Kidney (tissue), 13 donors: ENCODE measurements at regions not wholly inside any gene's neighbourhood (a gene's known extent, or its start where the extent isn't known, plus 50 kb on each side); places are given as distances from the start of the nearest gene placed in this dataset.
"Not testable (repeated sequence)": the region's sequence is repeated elsewhere in the genome, so short reads cannot be mapped to it uniquely, and the experiment has no call there.

ENCODE experiments used
- DNase-seq, 5 donors: peaks; one replicate each; pipeline ENCODE4 v3.0.0-alpha.2; 2013 to 2020
- FAIRE-seq: peaks from 2 replicates; lab custom pipeline; 2012; peaks lifted over from hg19 to GRCh38; lab: Jason Lieb, UNC
- H3K27ac ChIP-seq, 2 donors: one replicate each; pipeline ENCODE4 v1.7.0; 2013; ENCODE audit warnings: low read depth in 2 of 2, low read length in 2 of 2, inconsistent platforms in 1 of 2
- H3K27me3 ChIP-seq: one replicate; pipeline ENCODE4 v1.7.1; 2013; ENCODE audit warnings: low read length, inconsistent platforms; ENCODE audit not compliant: control insufficient read depth, insufficient read depth
- H3K36me3 ChIP-seq, 3 donors: one replicate each; pipeline versions ENCODE4 v1.7.0 to v1.7.1; 2013; ENCODE audit warnings: low read length in 3 of 3, control low read depth in 1 of 3, inconsistent platforms in 1 of 3; ENCODE audit not compliant: insufficient read depth in 3 of 3, control insufficient read depth in 2 of 3
- H3K4me1 ChIP-seq, 3 donors: one replicate each; pipeline versions ENCODE4 v1.7.0 to v1.7.1; 2013; ENCODE audit warnings: low read length in 3 of 3, inconsistent platforms in 1 of 3, low read depth in 1 of 3; ENCODE audit not compliant: control insufficient read depth in 2 of 3, insufficient read depth in 2 of 3
- H3K4me3 ChIP-seq, 3 donors: one replicate each; pipeline versions ENCODE4 v1.7.0 to v1.8.1; 2013; ENCODE audit warnings: low read length in 3 of 3, control low read depth in 1 of 3, inconsistent platforms in 1 of 3
- H3K9ac ChIP-seq, 3 donors: one replicate each; pipeline versions ENCODE4 v1.7.0 to v1.7.1; 2013; ENCODE audit warnings: low read length in 3 of 3, control low read depth in 1 of 3, inconsistent platforms in 1 of 3
- H3K9me3 ChIP-seq, 3 donors: one replicate each; pipeline versions ENCODE4 v1.7.0 to v1.7.1; 2013; ENCODE audit warnings: low read length in 3 of 3, control low read depth in 1 of 3, inconsistent platforms in 1 of 3; ENCODE audit not compliant: control insufficient read depth in 2 of 3, insufficient read depth in 1 of 3
- CTCF ChIP-seq: IDR thresholded peaks from 3 replicates; pipeline ENCODE4 v1.5.1; 2012; ENCODE audit warnings: mild to moderate bottlenecking, moderate library complexity, borderline replicate concordance; ENCODE audit not compliant: insufficient read depth; ENCODE audit errors: extremely low read depth
- intact Hi-C: fragments of 100-400 bp; cut with DNase I; formaldehyde crosslinking; loops from one replicate; pipeline ENCODE4 v1.11.1; 2022
- donor health status: control.
- donor health status: control.
- donor health status: control.
- donor health status: control.
- donor health status: control.
- donor health status: DM: yes; HTN: yes; CAD: no.
- donor health status: Normal renal cell carcinoma (clear cell type).

GRCh38 chr14:57058319-57058718, 210.4 kb downstream of the EXOC5 start:
- Histone ChIP-seq H3K9ac (no peak overlapping the region), H3K36me3 (no peaks in the 10 kb centered on the region), H3K27me3 (no peaks in the 10 kb centered on the region), H3K9me3 (no peaks in the 10 kb centered on the region), H3K27ac (no peak overlapping the region), H3K4me1 (no peaks in the 10 kb centered on the region), H3K4me3 (no peak overlapping the region)
- FAIRE-seq (no peak), DNase-seq (no peak)
- intact Hi-C loops, result no loop called here
- no peak for TF ChIP-seq CTCF

GRCh38 chr14:57057803-57058202, 210.9 kb downstream of the EXOC5 start:
- intact Hi-C loops, result no loop called here
- H3K9me3 ChIP-seq, result no peaks in the 10 kb centered on the region
- no peaks in the 10 kb centered on the region for H3K27me3 ChIP-seq
- no peak overlapping the region for H3K4me3 ChIP-seq
- H3K36me3 ChIP-seq, result no peaks in the 10 kb centered on the region
- no peaks in the 10 kb centered on the region for H3K4me1 ChIP-seq
- H3K9ac ChIP-seq, result no peak overlapping the region
- no peak for TF ChIP-seq CTCF
- FAIRE-seq (no peak), DNase-seq (no peak)
- no peak overlapping the region for H3K27ac ChIP-seq

- DNase-seq, FAIRE-seq: not testable (repeated sequence)
These were observed 212.2 kb downstream of the EXOC5 start for GRCh38 chr14:57056522-57056921.

GRCh38 chr14:57052705-57053302, 215.9 kb downstream of the EXOC5 start:
- Histone ChIP-seq H3K4me3 (no peak overlapping the region), H3K9me3 (no peaks in the 10 kb centered on the region), H3K4me1 (no peaks in the 10 kb centered on the region), H3K9ac (no peak overlapping the region), H3K36me3 (no peaks in the 10 kb centered on the region), H3K27me3 (no peaks in the 10 kb centered on the region), H3K27ac (no peak overlapping the region)
- DNase-seq (no peak), FAIRE-seq (no peak)
- intact Hi-C loops, result no loop called here
- no peak for TF ChIP-seq CTCF

More at GRCh38 chr14:57056522-57056921, 212.2 kb downstream of the EXOC5 start:
- H3K4me3 ChIP-seq, H3K9me3 ChIP-seq, H3K27ac ChIP-seq, H3K4me1 ChIP-seq, intact Hi-C loops, H3K36me3 ChIP-seq, H3K9ac ChIP-seq, H3K27me3 ChIP-seq: not testable (repeated sequence)
